H1 (cell line): ENCODE measurements at regions not wholly inside any gene's neighbourhood (a gene's known extent, or its start where the extent isn't known, plus 50 kb on each side); places are given as distances from the start of the nearest gene placed in this dataset.

Experiments used
- CTCF ChIA-PET: fragments of 300-600 bp; sonication (Branson Sonifier 250); formaldehyde crosslinking; loops from one replicate; lab custom pipeline; 2021; ENCODE audit not compliant: partially characterized antibody; lab: Charles Lee
- POLR2A ChIA-PET: fragments of 300-600 bp; sonication (Branson Sonifier 250); formaldehyde crosslinking; loops from one replicate; lab custom pipeline; 2021; ENCODE audit warnings: inconsistent platforms; ENCODE audit not compliant: partially characterized antibody; lab: Charles Lee
- DNase-seq, 2 experiments: peaks; one replicate each; pipeline versions ENCODE4 v3.0.0 to v3.0.0-alpha.2; 2010 to 2022; ENCODE audit warnings: low spot score in 2 of 2, low read depth in 1 of 2, mixed read lengths in 1 of 2
- FAIRE-seq: peaks from 2 replicates; lab custom pipeline; 2011; peaks lifted over from hg19 to GRCh38; lab: Jason Lieb, UNC
- H2AFZ ChIP-seq: 2 replicates; pipeline ENCODE4 v1.8.1; 2012; ENCODE audit warnings: low read length, inconsistent platforms
- H2AK5ac ChIP-seq: 2 replicates; pipeline ENCODE4 v1.6.1; 2013; ENCODE audit warnings: low read depth, low read length
- H2BK120ac ChIP-seq: replicated peaks from 2 replicates; pipeline ENCODE3; 2013; ENCODE audit warnings: low read depth, low read length, inconsistent platforms
- H2BK12ac ChIP-seq: 2 replicates; pipeline ENCODE4 v1.6.1; 2013; ENCODE audit warnings: low read depth, low read length
- H2BK15ac ChIP-seq: 2 replicates; pipeline ENCODE4 v1.6.1; 2013; ENCODE audit warnings: low read length
- H2BK20ac ChIP-seq: 2 replicates; pipeline ENCODE4 v1.6.1; 2013; ENCODE audit warnings: low read length
- H2BK5ac ChIP-seq: 2 replicates; pipeline ENCODE4 v1.6.1; 2013; ENCODE audit warnings: low read depth, low read length
- H3K14ac ChIP-seq: 2 replicates; pipeline ENCODE4 v1.6.1; 2013; ENCODE audit warnings: inconsistent platforms; ENCODE audit not compliant: insufficient read length
- H3K18ac ChIP-seq: 2 replicates; pipeline ENCODE4 v1.6.1; 2013; ENCODE audit warnings: low read length; ENCODE audit errors: extremely low read depth
- H3K23ac ChIP-seq: 2 replicates; pipeline ENCODE4 v1.6.1; 2013; ENCODE audit warnings: inconsistent platforms; ENCODE audit not compliant: insufficient read length
- H3K23me2 ChIP-seq: 2 replicates; pipeline ENCODE4 v1.6.1; 2013; ENCODE audit warnings: low read depth, low read length
- H3K27ac ChIP-seq: 2 replicates; pipeline ENCODE4 v1.6.1; 2011; ENCODE audit warnings: low read depth, low read length, inconsistent platforms
- H3K27me3 ChIP-seq, 4 experiments: replicated peaks in 1 of 4; 1 replicate in 1 of 4; 2 replicates in 3 of 4; pipeline versions ENCODE4 v1.6.1 to v1.8.1; 2011 to 2013; ENCODE audit warnings: low read length in 3 of 4, mild to moderate bottlenecking in 3 of 4, inconsistent platforms in 2 of 4, mixed read lengths in 2 of 4, moderate library complexity in 1 of 4; ENCODE audit not compliant: control insufficient read depth in 3 of 4, insufficient read depth in 3 of 4; ENCODE audit errors: extremely low read depth in 1 of 4
- H3K36me3 ChIP-seq, 4 experiments: 2 replicates each; pipeline versions ENCODE4 v1.6.1 to v1.8.1; 2011 to 2013; ENCODE audit warnings: mild to moderate bottlenecking in 4 of 4, low read length in 3 of 4, moderate library complexity in 2 of 4, control low read depth in 1 of 4, inconsistent platforms in 1 of 4; ENCODE audit not compliant: insufficient read depth in 4 of 4, control insufficient read depth in 2 of 4
- H3K4ac ChIP-seq: replicated peaks from 2 replicates; pipeline ENCODE3; 2013; ENCODE audit warnings: low read length, low read depth, mixed read lengths, inconsistent platforms; ENCODE audit not compliant: insufficient read length
- H3K4me1 ChIP-seq, 4 experiments: replicated peaks in 1 of 4; 1 replicate in 1 of 4; 2 replicates in 3 of 4; pipeline versions ENCODE4 v1.6.1 to v1.8.1; 2011 to 2013; ENCODE audit warnings: low read length in 3 of 4, inconsistent platforms in 2 of 4, mixed read lengths in 1 of 4; ENCODE audit not compliant: insufficient read depth in 4 of 4, control insufficient read depth in 3 of 4
- H3K4me2 ChIP-seq, 2 experiments: 2 replicates each; pipeline versions ENCODE4 v1.6.1 to v1.8.1; 2011 to 2013; ENCODE audit warnings: low read depth in 2 of 2, low read length in 2 of 2, control low read depth in 1 of 2, inconsistent platforms in 1 of 2, mild to moderate bottlenecking in 1 of 2; ENCODE audit not compliant: insufficient read depth in 1 of 2
- H3K4me3 ChIP-seq, 4 experiments: fragments of 200-600, 300-600 bp in 1 of 4; sonication (generic), shearing (Covaris generic), sonication (Bioruptor Twin) in 1 of 4; 2 replicates each; pipeline versions ENCODE4 v1.5.1 to v1.8.1; 2011 to 2016; ENCODE audit warnings: low read length in 4 of 4, low read depth in 3 of 4, control low read depth in 2 of 4, inconsistent platforms in 2 of 4, mild to moderate bottlenecking in 2 of 4, mixed read lengths in 1 of 4, moderate library complexity in 1 of 4; ENCODE audit not compliant: insufficient read depth in 2 of 4; ENCODE audit errors: extremely low read depth in 1 of 4
- H3K56ac ChIP-seq: replicated peaks from 2 replicates; pipeline ENCODE3; 2013; ENCODE audit warnings: low read depth, mild to moderate bottlenecking, mixed read lengths, low read length, inconsistent platforms; ENCODE audit not compliant: insufficient read length
- H3K79me1 ChIP-seq: 2 replicates; pipeline ENCODE4 v1.6.1; 2013; ENCODE audit warnings: low read depth, low read length, control low read depth
- H3K79me2 ChIP-seq, 2 experiments: 2 replicates each; pipeline versions ENCODE4 v1.6.1 to v1.8.1; 2012 to 2013; ENCODE audit warnings: low read length in 2 of 2, mild to moderate bottlenecking in 2 of 2, inconsistent platforms in 1 of 2; ENCODE audit not compliant: insufficient read depth in 2 of 2, control insufficient read depth in 1 of 2
- H3K9ac ChIP-seq, 4 experiments: replicated peaks in 1 of 4; 1 replicate in 1 of 4; 2 replicates in 3 of 4; pipeline versions ENCODE4 v1.6.1 to v1.8.1; 2011 to 2013; ENCODE audit warnings: low read depth in 3 of 4, low read length in 3 of 4, control low read depth in 2 of 4, mild to moderate bottlenecking in 2 of 4, moderate library complexity in 2 of 4, inconsistent platforms in 1 of 4; ENCODE audit errors: extremely low read depth in 1 of 4
- H3K9me3 ChIP-seq, 2 experiments: 2 replicates each; pipeline versions ENCODE4 v1.6.1 to v1.8.1; 2012 to 2013; ENCODE audit warnings: mild to moderate bottlenecking in 2 of 2, moderate library complexity in 2 of 2, control low read depth in 1 of 2, inconsistent platforms in 1 of 2, low read depth in 1 of 2, low read length in 1 of 2, mixed read lengths in 1 of 2; ENCODE audit not compliant: insufficient read depth in 2 of 2
- H4K20me1 ChIP-seq, 2 experiments: replicated peaks in 1 of 2; 2 replicates each; pipeline versions ENCODE3 to v1.8.1; 2011 to 2013; ENCODE audit warnings: inconsistent platforms in 2 of 2, low read length in 2 of 2, mild to moderate bottlenecking in 1 of 2; ENCODE audit not compliant: insufficient read depth in 2 of 2, control insufficient read depth in 1 of 2
- H4K5ac ChIP-seq: 2 replicates; pipeline ENCODE4 v1.6.1; 2013; ENCODE audit warnings: low read length, low read depth, mixed read lengths, inconsistent platforms; ENCODE audit not compliant: insufficient read length
- H4K8ac ChIP-seq: 2 replicates; pipeline ENCODE4 v1.8.0; 2013; ENCODE audit warnings: mild to moderate bottlenecking, moderate library complexity, low read length, inconsistent platforms; ENCODE audit not compliant: insufficient read depth; ENCODE audit errors: extremely low read depth
- H4K91ac ChIP-seq: replicated peaks from 2 replicates; pipeline ENCODE3; 2013; ENCODE audit warnings: low read length, mixed read lengths, inconsistent platforms; ENCODE audit not compliant: insufficient read length
- CHD2 ChIP-seq: IDR thresholded peaks from 2 replicates; pipeline ENCODE4 v1.6.1; 2012; ENCODE audit warnings: low read length, improper control_type of control experiment
- GABPA ChIP-seq: IDR thresholded peaks from 2 replicates; pipeline ENCODE4 v1.6.1; 2011; ENCODE audit warnings: mild to moderate bottlenecking, low read length, moderate library complexity, borderline replicate concordance; ENCODE audit not compliant: insufficient read depth
- NANOG ChIP-seq: IDR thresholded peaks from 2 replicates; pipeline ENCODE4 v1.6.1; 2011; ENCODE audit warnings: low read length, low read depth, mild to moderate bottlenecking, inconsistent platforms; ENCODE audit not compliant: insufficient read depth, poor library complexity, severe bottlenecking
- POU5F1 ChIP-seq: IDR thresholded peaks from 2 replicates; pipeline ENCODE4 v1.6.1; 2011; ENCODE audit warnings: low read depth, mild to moderate bottlenecking, low read length, moderate library complexity
- RFX5 ChIP-seq: IDR thresholded peaks from 2 replicates; pipeline ENCODE4 v1.6.1; 2011; ENCODE audit warnings: low read depth, low read length, improper control_type of control experiment, borderline replicate concordance
- SP4 ChIP-seq: IDR thresholded peaks from 2 replicates; pipeline ENCODE4 v1.6.1; 2012; ENCODE audit warnings: low read length, inconsistent platforms
- SUZ12 ChIP-seq: fragments of 200-600 bp; sonication (generic); IDR thresholded peaks from 2 replicates; pipeline ENCODE4 v1.6.1; 2012; ENCODE audit warnings: mild to moderate bottlenecking, inconsistent platforms, low read length, moderate library complexity, mixed read lengths
- TCF12 ChIP-seq: IDR thresholded peaks from 2 replicates; pipeline ENCODE4 v1.6.1; 2011; ENCODE audit warnings: low read depth, mild to moderate bottlenecking, low read length
- WGBS, 2 experiments: shearing (Covaris generic) in 1 of 2; methylation state at CpG; one replicate each; pipeline versions ENCODE4 v1.1.6 to v1.1.7; 2013 to 2015; ENCODE audit warnings: low lambda C conversion rate in 2 of 2, mixed read lengths in 2 of 2, inconsistent platforms in 1 of 2, low coverage in 1 of 2, missing lambda C conversion rate in 1 of 2; ENCODE audit not compliant: insufficient replicate concordance in 2 of 2, insufficient coverage in 1 of 2, insufficient read length in 1 of 2; ENCODE audit errors: extremely low coverage in 1 of 2, missing lambda C conversion rate in 1 of 2; 5-methylcytosine and 5-hydroxymethylcytosine counted together
- TF ChIP-seq, protein P1 (sequence below): IDR thresholded peaks from 2 replicates; pipeline ENCODE4 v1.6.1; 2011; ENCODE audit warnings: low read length, improper control_type of control experiment
- TF ChIP-seq, protein P2 (sequence below): IDR thresholded peaks from 2 replicates; pipeline ENCODE4 v1.6.1; 2012; ENCODE audit warnings: inconsistent platforms
- TF ChIP-seq, protein P3 (sequence below), 3 experiments: IDR thresholded peaks; 1 replicate in 2 of 3; 2 replicates in 1 of 3; pipeline versions ENCODE4 v1.5.1 to v1.6.1; 2011; ENCODE audit warnings: low read length in 3 of 3, mild to moderate bottlenecking in 3 of 3, inconsistent platforms in 2 of 3, low read depth in 1 of 3, moderate library complexity in 1 of 3; ENCODE audit not compliant: insufficient read depth in 1 of 3; ENCODE audit errors: control extremely low read depth in 1 of 3

DNA sequence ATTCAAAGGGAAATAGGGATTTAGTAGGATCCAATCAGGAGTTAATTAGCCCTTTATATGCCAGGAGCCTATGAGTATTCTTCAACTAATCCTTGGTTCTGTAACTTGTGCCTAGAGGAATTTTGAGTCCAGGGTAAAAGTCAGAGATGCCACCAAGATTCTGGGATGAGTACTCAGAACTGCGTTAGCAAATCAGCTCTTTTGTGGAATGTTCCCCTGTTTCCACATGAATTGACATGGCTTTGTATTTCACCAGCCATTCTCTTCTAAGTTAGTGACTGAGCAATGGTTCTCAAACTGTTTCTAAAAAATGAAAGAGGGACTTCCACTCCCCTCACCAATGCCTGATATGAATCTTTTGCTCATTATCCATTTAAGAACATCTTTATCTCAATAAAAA lies 508.7 kb downstream of the SOX2 start:
- Histone ChIP-seq H3K23me2 (no peaks in the 10 kb centered on the region), H3K4me1 (peaks cover 0 to 6% (median 2%) of the 10 kb centered on the region in 4 experiments; a peak in 3 of 7 replicates), H3K4me2 (no peak overlapping the region), H3K27me3 (no peaks in the 10 kb centered on the region), H3K4me3 (no peak overlapping the region), H3K27ac (no peak overlapping the region), H3K4ac (no peak overlapping the region), H2BK120ac (no peak overlapping the region), H2BK20ac (no peak overlapping the region), H3K18ac (no peak overlapping the region), H3K23ac (no peak overlapping the region), H2BK5ac (no peak overlapping the region), H3K36me3 (no peaks in the 10 kb centered on the region), H2AFZ (no peak overlapping the region), H3K9ac (no peak overlapping the region), H2BK12ac (no peak overlapping the region), H2BK15ac (no peak overlapping the region), H3K56ac (no peak overlapping the region), H3K14ac (no peak overlapping the region), H4K5ac (no peak overlapping the region), H4K8ac (no peak overlapping the region), H4K20me1 (no peaks in the 10 kb centered on the region), H2AK5ac (no peak overlapping the region), H3K79me1 (no peaks in the 10 kb centered on the region), H3K79me2 (no peaks in the 10 kb centered on the region), H3K9me3 (no peaks in the 10 kb centered on the region), H4K91ac (no peak overlapping the region)
- no peak for FAIRE-seq
- WGBS, 2 experiments: 50% methylated on average over 1 of the region's 1 CpG; no CpG with 5 or more reads in 1 of the 2 experiments
- CTCF ChIA-PET: no interaction called here
- POLR2A ChIA-PET: no interaction called here
- DNase-seq: no peak
- no peak for TF ChIP-seq CHD2
- no peak for TF ChIP-seq TCF12
- no peak for TF ChIP-seq POU5F1
- no peak for TF ChIP-seq RFX5
- no peak for TF ChIP-seq GABPA
- TF ChIP-seq, protein P1, sequence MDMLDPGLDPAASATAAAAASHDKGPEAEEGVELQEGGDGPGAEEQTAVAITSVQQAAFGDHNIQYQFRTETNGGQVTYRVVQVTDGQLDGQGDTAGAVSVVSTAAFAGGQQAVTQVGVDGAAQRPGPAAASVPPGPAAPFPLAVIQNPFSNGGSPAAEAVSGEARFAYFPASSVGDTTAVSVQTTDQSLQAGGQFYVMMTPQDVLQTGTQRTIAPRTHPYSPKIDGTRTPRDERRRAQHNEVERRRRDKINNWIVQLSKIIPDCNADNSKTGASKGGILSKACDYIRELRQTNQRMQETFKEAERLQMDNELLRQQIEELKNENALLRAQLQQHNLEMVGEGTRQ: no peak
- TF ChIP-seq NANOG: no peak
- TF ChIP-seq SUZ12: no peak
- no peak for TF ChIP-seq SP4
- TF ChIP-seq, protein P2, sequence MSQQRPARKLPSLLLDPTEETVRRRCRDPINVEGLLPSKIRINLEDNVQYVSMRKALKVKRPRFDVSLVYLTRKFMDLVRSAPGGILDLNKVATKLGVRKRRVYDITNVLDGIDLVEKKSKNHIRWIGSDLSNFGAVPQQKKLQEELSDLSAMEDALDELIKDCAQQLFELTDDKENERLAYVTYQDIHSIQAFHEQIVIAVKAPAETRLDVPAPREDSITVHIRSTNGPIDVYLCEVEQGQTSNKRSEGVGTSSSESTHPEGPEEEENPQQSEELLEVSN: no peak
- TF ChIP-seq, protein P3, sequence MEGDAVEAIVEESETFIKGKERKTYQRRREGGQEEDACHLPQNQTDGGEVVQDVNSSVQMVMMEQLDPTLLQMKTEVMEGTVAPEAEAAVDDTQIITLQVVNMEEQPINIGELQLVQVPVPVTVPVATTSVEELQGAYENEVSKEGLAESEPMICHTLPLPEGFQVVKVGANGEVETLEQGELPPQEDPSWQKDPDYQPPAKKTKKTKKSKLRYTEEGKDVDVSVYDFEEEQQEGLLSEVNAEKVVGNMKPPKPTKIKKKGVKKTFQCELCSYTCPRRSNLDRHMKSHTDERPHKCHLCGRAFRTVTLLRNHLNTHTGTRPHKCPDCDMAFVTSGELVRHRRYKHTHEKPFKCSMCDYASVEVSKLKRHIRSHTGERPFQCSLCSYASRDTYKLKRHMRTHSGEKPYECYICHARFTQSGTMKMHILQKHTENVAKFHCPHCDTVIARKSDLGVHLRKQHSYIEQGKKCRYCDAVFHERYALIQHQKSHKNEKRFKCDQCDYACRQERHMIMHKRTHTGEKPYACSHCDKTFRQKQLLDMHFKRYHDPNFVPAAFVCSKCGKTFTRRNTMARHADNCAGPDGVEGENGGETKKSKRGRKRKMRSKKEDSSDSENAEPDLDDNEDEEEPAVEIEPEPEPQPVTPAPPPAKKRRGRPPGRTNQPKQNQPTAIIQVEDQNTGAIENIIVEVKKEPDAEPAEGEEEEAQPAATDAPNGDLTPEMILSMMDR (IDR thresholded peaks at IDR 0.05; ENCODE audit: control extremely low read depth in 1 of 3, insufficient read depth in 1 of 3, low read depth in 1 of 3, low read length in 3 of 3): no peak
